ENCODE measurements at regions not wholly inside any gene's neighbourhood (a gene's known extent, or its start where the extent isn't known, plus 50 kb on each side); places are given as distances from the start of the nearest gene placed in this dataset.

DNA sequence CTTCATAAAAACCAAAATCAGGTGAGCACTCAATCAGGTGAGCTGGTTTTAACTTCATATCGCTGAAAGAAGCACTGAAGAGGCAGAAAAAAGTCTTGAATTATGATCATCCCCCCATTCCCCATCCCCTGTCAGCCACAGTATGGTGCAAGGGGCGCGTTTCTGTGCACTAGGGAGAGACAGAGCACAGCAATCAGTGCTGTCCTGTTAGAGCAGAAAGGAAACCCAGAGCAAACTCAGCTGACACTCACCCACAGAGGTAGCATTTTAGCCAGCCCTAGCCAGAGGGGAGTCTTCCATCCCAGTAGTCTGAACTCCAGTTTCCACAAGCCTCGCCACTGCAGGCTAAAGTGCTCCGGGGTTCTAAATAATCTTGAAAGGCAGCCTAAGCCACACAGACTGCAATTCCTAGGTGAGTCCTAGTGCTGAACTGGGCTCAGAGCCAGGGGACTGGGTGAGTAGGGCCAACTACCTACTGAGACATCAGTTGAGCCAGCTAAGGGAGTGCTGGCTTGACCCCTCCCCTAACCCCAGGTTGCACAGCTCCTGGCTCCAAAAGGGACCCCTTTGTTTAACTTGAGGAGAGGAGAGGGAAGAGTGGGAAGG, 1352.6 kb upstream of the GJE1 start:
- no peak for TF ChIP-seq POLR2AphosphoS5 (IDR thresholded peaks at IDR 0.05)
- TF ChIP-seq, protein P1, sequence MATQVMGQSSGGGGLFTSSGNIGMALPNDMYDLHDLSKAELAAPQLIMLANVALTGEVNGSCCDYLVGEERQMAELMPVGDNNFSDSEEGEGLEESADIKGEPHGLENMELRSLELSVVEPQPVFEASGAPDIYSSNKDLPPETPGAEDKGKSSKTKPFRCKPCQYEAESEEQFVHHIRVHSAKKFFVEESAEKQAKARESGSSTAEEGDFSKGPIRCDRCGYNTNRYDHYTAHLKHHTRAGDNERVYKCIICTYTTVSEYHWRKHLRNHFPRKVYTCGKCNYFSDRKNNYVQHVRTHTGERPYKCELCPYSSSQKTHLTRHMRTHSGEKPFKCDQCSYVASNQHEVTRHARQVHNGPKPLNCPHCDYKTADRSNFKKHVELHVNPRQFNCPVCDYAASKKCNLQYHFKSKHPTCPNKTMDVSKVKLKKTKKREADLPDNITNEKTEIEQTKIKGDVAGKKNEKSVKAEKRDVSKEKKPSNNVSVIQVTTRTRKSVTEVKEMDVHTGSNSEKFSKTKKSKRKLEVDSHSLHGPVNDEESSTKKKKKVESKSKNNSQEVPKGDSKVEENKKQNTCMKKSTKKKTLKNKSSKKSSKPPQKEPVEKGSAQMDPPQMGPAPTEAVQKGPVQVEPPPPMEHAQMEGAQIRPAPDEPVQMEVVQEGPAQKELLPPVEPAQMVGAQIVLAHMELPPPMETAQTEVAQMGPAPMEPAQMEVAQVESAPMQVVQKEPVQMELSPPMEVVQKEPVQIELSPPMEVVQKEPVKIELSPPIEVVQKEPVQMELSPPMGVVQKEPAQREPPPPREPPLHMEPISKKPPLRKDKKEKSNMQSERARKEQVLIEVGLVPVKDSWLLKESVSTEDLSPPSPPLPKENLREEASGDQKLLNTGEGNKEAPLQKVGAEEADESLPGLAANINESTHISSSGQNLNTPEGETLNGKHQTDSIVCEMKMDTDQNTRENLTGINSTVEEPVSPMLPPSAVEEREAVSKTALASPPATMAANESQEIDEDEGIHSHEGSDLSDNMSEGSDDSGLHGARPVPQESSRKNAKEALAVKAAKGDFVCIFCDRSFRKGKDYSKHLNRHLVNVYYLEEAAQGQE (IDR thresholded peaks at IDR 0.05; ENCODE audit: borderline replicate concordance), result no peak
- no peak for TF ChIP-seq EP300 (conservative IDR thresholded peaks at IDR 0.05; ENCODE audit: poor library complexity, severe bottlenecking)
- TF ChIP-seq EZH2 (IDR thresholded peaks at IDR 0.05; ENCODE audit: borderline replicate concordance, insufficient read depth, low read length, poor library complexity, severe bottlenecking), result no peak
- no peak for TF ChIP-seq TAF1 (IDR thresholded peaks at IDR 0.05; ENCODE audit: low read depth)
- no peak for TF ChIP-seq SMC3 (conservative IDR thresholded peaks at IDR 0.05; ENCODE audit: poor library complexity)
- TF ChIP-seq, protein P2, sequence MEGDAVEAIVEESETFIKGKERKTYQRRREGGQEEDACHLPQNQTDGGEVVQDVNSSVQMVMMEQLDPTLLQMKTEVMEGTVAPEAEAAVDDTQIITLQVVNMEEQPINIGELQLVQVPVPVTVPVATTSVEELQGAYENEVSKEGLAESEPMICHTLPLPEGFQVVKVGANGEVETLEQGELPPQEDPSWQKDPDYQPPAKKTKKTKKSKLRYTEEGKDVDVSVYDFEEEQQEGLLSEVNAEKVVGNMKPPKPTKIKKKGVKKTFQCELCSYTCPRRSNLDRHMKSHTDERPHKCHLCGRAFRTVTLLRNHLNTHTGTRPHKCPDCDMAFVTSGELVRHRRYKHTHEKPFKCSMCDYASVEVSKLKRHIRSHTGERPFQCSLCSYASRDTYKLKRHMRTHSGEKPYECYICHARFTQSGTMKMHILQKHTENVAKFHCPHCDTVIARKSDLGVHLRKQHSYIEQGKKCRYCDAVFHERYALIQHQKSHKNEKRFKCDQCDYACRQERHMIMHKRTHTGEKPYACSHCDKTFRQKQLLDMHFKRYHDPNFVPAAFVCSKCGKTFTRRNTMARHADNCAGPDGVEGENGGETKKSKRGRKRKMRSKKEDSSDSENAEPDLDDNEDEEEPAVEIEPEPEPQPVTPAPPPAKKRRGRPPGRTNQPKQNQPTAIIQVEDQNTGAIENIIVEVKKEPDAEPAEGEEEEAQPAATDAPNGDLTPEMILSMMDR (IDR thresholded peaks at IDR 0.05; ENCODE audit: poor library complexity, severe bottlenecking), result no peak
- no peak for TF ChIP-seq MXI1 (conservative IDR thresholded peaks at IDR 0.05; ENCODE audit: poor library complexity, severe bottlenecking)
- TF ChIP-seq RAD21 (conservative IDR thresholded peaks at IDR 0.05), result no peak
- Histone ChIP-seq H3K27me3 (ENCODE audit: insufficient read depth, low read depth, low read length) (no peaks in the 10 kb centered on the region), H3K36me3 (ENCODE audit: insufficient read depth, low read length) (no peaks in the 10 kb centered on the region), H3K4me3 (ENCODE audit: low read length) (no peak overlapping the region), H3K79me2 (replicated peaks; ENCODE audit: insufficient read depth, low read length) (no peaks in the 10 kb centered on the region), H3K27ac (ENCODE audit: low read length) (no peak overlapping the region), H3F3A (ENCODE audit: insufficient read depth, low read length, poor library complexity, severe bottlenecking) (no peaks in the 10 kb centered on the region), H3K9ac (ENCODE audit: low read length) (no peak overlapping the region), H3K9me2 (ENCODE audit: insufficient read depth, low read length) (no peaks in the 10 kb centered on the region), H4K20me1 (ENCODE audit: insufficient read depth) (no peaks in the 10 kb centered on the region), H2AFZ (ENCODE audit: low read depth, low read length) (no peak overlapping the region), H3K9me3 (ENCODE audit: low read length) (no peaks in the 10 kb centered on the region), H3K4me2 (ENCODE audit: low read length) (no peak overlapping the region)

DNA sequence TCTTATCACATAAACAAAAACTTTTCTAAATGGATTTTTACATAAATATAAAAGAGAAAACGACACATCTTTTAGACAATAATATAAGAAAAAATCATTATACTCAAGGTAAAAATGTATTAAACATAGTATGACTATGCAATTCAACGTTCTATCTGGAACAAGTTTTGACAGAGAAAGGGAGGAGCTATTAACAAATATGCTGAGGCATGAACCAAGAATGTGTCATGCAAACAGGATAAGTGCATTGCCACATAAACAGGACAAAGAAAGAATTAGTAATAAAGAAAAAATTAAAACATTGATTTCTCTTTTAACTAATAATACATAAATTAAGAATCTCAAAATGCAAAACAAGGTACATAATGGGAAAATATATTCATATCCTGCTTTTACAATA, 1353.4 kb upstream of the GJE1 start:
- no peaks in the 10 kb centered on the region for H3K9me3 ChIP-seq (ENCODE audit: low read length)
- no peaks in the 10 kb centered on the region for H3K27me3 ChIP-seq (ENCODE audit: insufficient read depth, low read depth, low read length)
- no peak overlapping the region for H2AFZ ChIP-seq (ENCODE audit: low read depth, low read length)
- no peaks in the 10 kb centered on the region for H3K36me3 ChIP-seq (ENCODE audit: insufficient read depth, low read length)
- no peaks in the 10 kb centered on the region for H3K9me2 ChIP-seq (ENCODE audit: insufficient read depth, low read length)
- H3K4me3 ChIP-seq (ENCODE audit: low read length), result no peak overlapping the region
- no peak overlapping the region for H3K4me2 ChIP-seq (ENCODE audit: low read length)
- no peak overlapping the region for H3K27ac ChIP-seq (ENCODE audit: low read length)
- no peaks in the 10 kb centered on the region for H3F3A ChIP-seq (ENCODE audit: insufficient read depth, low read length, poor library complexity, severe bottlenecking)
- no peaks in the 10 kb centered on the region for H4K20me1 ChIP-seq (ENCODE audit: insufficient read depth)
- TF ChIP-seq, protein P2 (IDR thresholded peaks at IDR 0.05; ENCODE audit: poor library complexity, severe bottlenecking), result no peak
- TF ChIP-seq RAD21 (conservative IDR thresholded peaks at IDR 0.05) (no peak), SMC3 (conservative IDR thresholded peaks at IDR 0.05; ENCODE audit: poor library complexity) (no peak), EZH2 (IDR thresholded peaks at IDR 0.05; ENCODE audit: borderline replicate concordance, insufficient read depth, low read length, poor library complexity, severe bottlenecking) (no peak), TAF1 (IDR thresholded peaks at IDR 0.05; ENCODE audit: low read depth) (no peak)
- H3K9ac ChIP-seq (ENCODE audit: low read length), result no peak overlapping the region
- no peaks in the 10 kb centered on the region for H3K79me2 ChIP-seq (replicated peaks; ENCODE audit: insufficient read depth, low read length)

All from neural cell (in vitro differentiated cells).